ENCODE measurements at regions not wholly inside any gene's neighbourhood (a gene's known extent, or its start where the extent isn't known, plus 50 kb on each side); places are given as distances from the start of the nearest gene placed in this dataset.

DNA sequence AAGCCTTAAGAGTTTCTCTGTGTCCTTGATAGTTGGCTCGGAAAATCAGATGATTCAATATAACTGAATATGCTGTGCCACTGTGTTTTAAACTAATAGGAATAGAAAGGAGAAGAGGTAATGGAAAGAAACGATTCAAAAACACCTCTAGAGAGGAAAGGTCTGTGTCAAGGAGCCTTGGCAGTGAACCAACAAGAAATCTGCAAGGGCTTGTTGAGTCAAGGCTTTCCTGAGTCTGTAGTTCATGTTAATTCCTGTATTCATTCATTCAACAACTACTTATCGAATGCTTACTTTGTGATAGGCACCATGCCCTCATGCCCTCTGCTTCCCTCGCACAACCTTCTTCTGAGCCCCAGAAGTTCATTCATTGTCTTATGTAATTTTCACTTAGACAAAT is 336.0 kb downstream of the PDHA2 start:
- H3K27ac Mint-ChIP-seq = no peak overlapping the region
- no peak overlapping the region for H3K4me3 ChIP-seq (ENCODE audit: control extremely low read depth in 1 of 5, extremely low read depth in 1 of 5, insufficient read depth in 1 of 5, low read depth in 2 of 5, low read length in 4 of 5)
- DNase-seq (no peak), ATAC-seq (ENCODE audit: low read depth) (no peak)
- no peaks in the 10 kb centered on the region for H3K27me3 ChIP-seq (replicated peaks in 1 of 4; ENCODE audit: control extremely low read depth in 1 of 4, control insufficient read depth in 3 of 4, insufficient read depth in 4 of 4, low read length in 3 of 4)
- no peaks in the 10 kb centered on the region for H4K20me1 ChIP-seq (ENCODE audit: control insufficient read depth, insufficient read depth, low read length, poor library complexity, severe bottlenecking)
- ChIA-PET CTCF (no interaction called here), POLR2A (no interaction called here)
- H3K79me2 ChIP-seq (ENCODE audit: control insufficient read depth, insufficient read depth, low read length) = no peaks in the 10 kb centered on the region
- H3K36me3 ChIP-seq (replicated peaks in 1 of 2; ENCODE audit: control extremely low read depth in 1 of 2, control insufficient read depth in 1 of 2, extremely low read depth in 1 of 2, insufficient read depth in 2 of 2, low read length in 1 of 2) = no peaks in the 10 kb centered on the region
- TF ChIP-seq CTCF (IDR thresholded peaks at IDR 0.05) (no peak), EZH2 (IDR thresholded peaks at IDR 0.05; ENCODE audit: borderline replicate concordance, insufficient read depth, low read depth, low read length, poor library complexity, severe bottlenecking) (no peak)
- no peaks in the 10 kb centered on the region for H3K27me3 Mint-ChIP-seq
- no peak overlapping the region for H3K27ac ChIP-seq (ENCODE audit: low read length in 2 of 2)
- no peaks in the 10 kb centered on the region for H3K4me1 Mint-ChIP-seq
- WGBS (ENCODE audit: insufficient coverage) = 95% methylated on average over 3 of the region's 4 CpGs
- no peaks in the 10 kb centered on the region for H3K9me3 ChIP-seq (ENCODE audit: control extremely low read depth in 1 of 3, control insufficient read depth in 2 of 3, insufficient read depth in 1 of 3, low read length in 2 of 3)
- no peak overlapping the region for H3K4me2 ChIP-seq (replicated peaks; ENCODE audit: low read depth, low read length, poor library complexity, severe bottlenecking)
- H2AFZ ChIP-seq (ENCODE audit: insufficient read depth, low read depth, low read length, poor library complexity, severe bottlenecking) = no peak overlapping the region
- intact Hi-C loops (cut with micrococcal nuclease) = no loop called here
- no peaks in the 10 kb centered on the region for H3K4me1 ChIP-seq (ENCODE audit: control insufficient read depth in 2 of 2, insufficient read depth in 2 of 2, low read length in 2 of 2)
- H3K9ac ChIP-seq (ENCODE audit: low read length) = no peak overlapping the region
- peaks cover 11% of the 10 kb centered on the region for H3K9me3 Mint-ChIP-seq (ENCODE audit: insufficient read depth)
- no peak overlapping the region for H3K4me3 Mint-ChIP-seq

DNA sequence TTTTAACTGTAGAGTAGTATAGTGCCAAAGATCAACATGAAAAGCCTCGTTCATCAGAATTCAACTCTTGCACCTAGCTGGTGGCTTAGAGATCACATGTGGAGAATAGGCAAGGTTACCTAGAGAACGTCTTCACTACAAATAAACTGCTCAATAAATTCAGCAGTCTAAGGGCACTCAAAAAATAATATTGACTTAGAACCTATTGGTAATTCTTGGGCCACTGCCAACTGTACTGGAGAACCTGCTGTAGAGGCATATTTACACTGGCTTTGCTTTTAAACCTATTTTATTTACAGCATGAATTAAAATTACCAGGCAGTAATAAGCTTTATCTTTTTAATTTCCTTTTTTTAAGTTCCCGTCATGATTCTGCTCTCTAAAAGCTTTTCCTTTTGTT is 343.7 kb downstream of the PDHA2 start:
- Mint-ChIP-seq H3K27me3 (no peaks in the 10 kb centered on the region), H3K4me3 (no peak overlapping the region), H3K4me1 (no peaks in the 10 kb centered on the region), H3K9me3 (ENCODE audit: insufficient read depth) (peaks cover 5% of the 10 kb centered on the region), H3K27ac (no peak overlapping the region)
- intact Hi-C loops (cut with micrococcal nuclease) = no loop called here
- POLR2A ChIA-PET = no interaction called here
- Histone ChIP-seq H3K27ac (ENCODE audit: low read length in 2 of 2) (no peak overlapping the region), H3K9me3 (ENCODE audit: control extremely low read depth in 1 of 3, control insufficient read depth in 2 of 3, insufficient read depth in 1 of 3, low read length in 2 of 3) (peaks cover 0 to under 1% (median 0%) of the 10 kb centered on the region in 3 donors), H3K79me2 (ENCODE audit: control insufficient read depth, insufficient read depth, low read length) (no peaks in the 10 kb centered on the region), H3K4me3 (ENCODE audit: control extremely low read depth in 1 of 5, extremely low read depth in 1 of 5, insufficient read depth in 1 of 5, low read depth in 2 of 5, low read length in 4 of 5) (no peak overlapping the region), H3K4me1 (ENCODE audit: control insufficient read depth in 2 of 2, insufficient read depth in 2 of 2, low read length in 2 of 2) (no peaks in the 10 kb centered on the region), H3K9ac (ENCODE audit: low read length) (no peak overlapping the region), H2AFZ (ENCODE audit: insufficient read depth, low read depth, low read length, poor library complexity, severe bottlenecking) (no peak overlapping the region), H3K36me3 (replicated peaks in 1 of 2; ENCODE audit: control extremely low read depth in 1 of 2, control insufficient read depth in 1 of 2, extremely low read depth in 1 of 2, insufficient read depth in 2 of 2, low read length in 1 of 2) (no peaks in the 10 kb centered on the region), H3K4me2 (replicated peaks; ENCODE audit: low read depth, low read length, poor library complexity, severe bottlenecking) (no peak overlapping the region), H4K20me1 (ENCODE audit: control insufficient read depth, insufficient read depth, low read length, poor library complexity, severe bottlenecking) (no peaks in the 10 kb centered on the region), H3K27me3 (replicated peaks in 1 of 4; ENCODE audit: control extremely low read depth in 1 of 4, control insufficient read depth in 3 of 4, insufficient read depth in 4 of 4, low read length in 3 of 4) (no peaks in the 10 kb centered on the region)
- no peak for TF ChIP-seq CTCF (IDR thresholded peaks at IDR 0.05)
- TF ChIP-seq EZH2 (IDR thresholded peaks at IDR 0.05; ENCODE audit: borderline replicate concordance, insufficient read depth, low read depth, low read length, poor library complexity, severe bottlenecking) = no peak
- WGBS (ENCODE audit: insufficient coverage) = no CpG with 5 or more reads among the region's 3 CpGs
- ATAC-seq (ENCODE audit: low read depth) = no peak
- CTCF ChIA-PET = no interaction called here
- DNase-seq = no peak
